ENCODE measurements at regions not wholly inside any gene's neighbourhood (a gene's known extent, or its start where the extent isn't known, plus 50 kb on each side); places are given as distances from the start of the nearest gene placed in this dataset. TPM values are rescaled to one million over a fixed set of nuclear protein-coding genes. Genes with fewer than 3 reads are reported as not detected.

Small RNA genes lying in the stretch of these regions (microRNA-seq; reads per million reads assigned to microRNA genes)
- gene MIR4776-1 (not detected), gene MIR4776-2 (not detected)

Small RNA genes lying in the stretch of these regions (small RNA-seq; reads per million reads assigned to genes)
- gene MIR4776-1 (ENCODE audit: low replicate concordance): not detected

Data from GM23338 (cell line).